NT2/D1 (cell line): ENCODE measurements at regions not wholly inside any gene's neighbourhood (a gene's known extent, or its start where the extent isn't known, plus 50 kb on each side); places are given as distances from the start of the nearest gene placed in this dataset.

Experiments used
- SUZ12 ChIP-seq: IDR thresholded peaks from 2 replicates; pipeline ENCODE4 v1.6.1; 2011; ENCODE audit not compliant: insufficient read length, insufficient read depth; ENCODE audit errors: extremely low read depth
- ZNF274 ChIP-seq: IDR thresholded peaks from 2 replicates; pipeline ENCODE4 v1.6.1; 2011; ENCODE audit warnings: mild to moderate bottlenecking, low read depth, low read length

- TF ChIP-seq SUZ12 = no peak
- TF ChIP-seq ZNF274 = no peak
Measured at GRCh38 chr6:164721460-164721859, 587.9 kb downstream of the C6orf118 start.
